Epidermal melanocyte (primary cell): ENCODE measurements at regions not wholly inside any gene's neighbourhood (a gene's known extent, or its start where the extent isn't known, plus 50 kb on each side); places are given as distances from the start of the nearest gene placed in this dataset.

ENCODE experiments used
- DNase-seq: peaks from one replicate; pipeline ENCODE4 v3.0.0; 2011; ENCODE audit warnings: low spot score; ENCODE audit not compliant: insufficient read length

DNA sequence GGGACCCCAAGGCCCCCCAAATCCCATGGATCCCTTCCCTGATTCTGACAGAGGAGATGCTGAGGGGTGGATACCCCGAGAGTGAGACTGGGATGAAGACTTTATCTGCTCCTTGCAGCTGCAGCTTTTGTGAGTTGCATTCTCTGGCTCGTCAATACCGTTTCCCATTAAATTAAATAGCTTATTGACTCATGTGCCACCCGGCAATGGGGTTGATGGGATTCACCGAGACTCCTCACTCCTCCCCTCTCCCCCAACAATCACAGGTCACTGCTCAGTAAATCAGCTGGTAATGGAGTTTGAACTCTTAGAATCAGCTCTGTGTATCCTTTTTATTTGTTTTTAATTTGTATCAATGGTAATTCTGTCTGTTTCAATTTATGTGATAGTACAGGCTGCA is 337.5 kb upstream of the PLXNA2 start:
- DNase-seq = no peak

DNA sequence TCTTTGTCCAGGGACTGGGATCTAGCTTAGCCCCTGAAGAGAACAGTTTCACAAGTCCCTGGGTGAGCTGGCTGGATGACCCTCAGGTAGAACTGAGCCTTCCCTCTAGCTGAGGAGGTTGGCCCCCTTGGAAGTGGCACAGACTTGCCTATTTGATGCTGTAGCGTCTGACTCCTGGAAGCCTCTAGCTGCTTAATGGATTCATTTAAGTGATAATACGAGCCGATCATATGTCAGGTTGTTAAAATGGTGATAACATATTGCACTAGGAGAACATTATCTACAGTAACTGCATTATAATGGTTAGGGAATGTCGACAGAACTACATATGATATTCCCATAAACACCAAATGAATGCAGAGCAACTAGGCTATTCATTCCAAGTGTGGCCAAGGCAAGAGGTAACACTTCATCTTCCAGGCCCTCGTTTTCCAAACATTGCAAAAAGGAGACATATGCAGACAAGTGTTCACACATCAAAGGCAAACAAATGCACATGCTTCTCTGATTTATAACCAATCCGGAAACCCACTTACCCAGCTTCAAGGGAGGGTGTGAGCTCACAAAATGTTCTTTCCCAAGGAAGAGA is 340.1 kb upstream of the PLXNA2 start:
- DNase-seq = no peak

DNA sequence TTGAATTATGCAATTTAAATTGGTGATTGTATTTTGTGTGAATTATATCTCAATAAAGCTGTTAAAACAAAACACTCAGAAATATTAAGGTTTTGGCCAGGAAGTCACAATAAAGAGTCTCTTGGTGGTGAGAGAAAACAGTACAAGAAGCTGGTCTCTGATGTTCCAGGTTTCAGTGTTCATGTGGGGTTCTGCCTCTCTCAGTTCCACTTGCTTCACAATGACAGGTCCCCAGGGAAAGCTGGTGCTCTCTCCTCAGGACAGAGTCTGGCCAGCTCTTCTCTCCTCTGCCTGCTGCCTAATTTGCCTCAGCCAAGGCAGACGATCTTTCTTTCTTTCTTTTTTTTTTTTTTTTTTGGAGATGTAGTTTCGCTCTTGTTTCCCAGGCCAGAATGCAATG is 342.9 kb upstream of the PLXNA2 start:
- DNase-seq = no peak

DNA sequence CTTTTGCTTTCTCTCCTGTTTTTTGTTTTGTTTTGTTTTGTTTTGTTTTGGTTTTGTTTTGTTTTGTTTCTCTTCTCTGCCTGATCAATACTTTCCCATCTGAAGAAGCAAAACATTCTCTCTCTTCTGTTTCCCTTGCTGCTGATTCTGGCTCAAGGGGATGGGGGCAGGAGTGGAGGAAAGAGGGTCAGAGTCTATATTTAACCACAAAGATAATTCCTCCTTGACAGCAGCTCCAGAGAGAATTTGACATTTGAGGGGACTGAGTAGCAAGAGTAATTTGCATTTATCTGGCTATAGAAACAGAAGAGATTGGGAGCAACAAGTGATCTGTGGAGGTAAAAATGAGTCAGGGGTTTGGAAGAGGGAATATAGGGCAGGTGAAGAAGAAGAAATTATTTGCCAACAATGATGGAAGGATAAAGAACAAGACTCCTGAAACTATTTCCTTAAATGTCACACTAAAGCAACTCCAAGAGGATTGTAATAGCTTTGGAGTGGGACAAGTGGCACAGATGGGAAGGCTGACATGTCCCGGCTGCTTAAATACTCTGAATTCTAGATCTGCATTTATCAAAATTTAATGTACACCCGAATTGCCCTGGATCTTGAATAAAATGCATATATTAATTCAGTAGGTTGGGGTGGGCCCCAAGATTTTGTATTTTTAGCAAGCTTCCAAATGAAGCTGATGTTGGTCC is 349.3 kb upstream of the PLXNA2 start:
- no peak for DNase-seq

DNA sequence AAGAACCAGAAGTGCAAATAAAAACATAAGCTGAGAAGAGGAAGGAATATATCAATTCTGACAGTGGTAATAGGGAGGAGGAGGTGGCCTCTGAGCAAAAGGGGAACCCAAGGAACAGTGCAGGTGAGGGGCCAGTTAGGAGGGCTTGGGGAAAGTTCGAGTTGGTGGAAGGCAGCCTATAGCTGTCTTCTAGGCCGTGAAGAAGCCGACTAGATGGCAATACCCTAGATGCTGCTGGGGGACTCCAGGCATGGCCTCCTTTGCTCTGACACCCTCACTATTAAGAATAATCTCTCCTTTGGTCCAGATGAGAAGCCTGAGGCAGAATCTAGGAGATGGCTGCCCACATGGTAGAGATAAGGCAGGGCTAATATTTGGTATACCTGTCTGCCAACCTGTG is 351.1 kb upstream of the PLXNA2 start:
- DNase-seq = no peak

DNA sequence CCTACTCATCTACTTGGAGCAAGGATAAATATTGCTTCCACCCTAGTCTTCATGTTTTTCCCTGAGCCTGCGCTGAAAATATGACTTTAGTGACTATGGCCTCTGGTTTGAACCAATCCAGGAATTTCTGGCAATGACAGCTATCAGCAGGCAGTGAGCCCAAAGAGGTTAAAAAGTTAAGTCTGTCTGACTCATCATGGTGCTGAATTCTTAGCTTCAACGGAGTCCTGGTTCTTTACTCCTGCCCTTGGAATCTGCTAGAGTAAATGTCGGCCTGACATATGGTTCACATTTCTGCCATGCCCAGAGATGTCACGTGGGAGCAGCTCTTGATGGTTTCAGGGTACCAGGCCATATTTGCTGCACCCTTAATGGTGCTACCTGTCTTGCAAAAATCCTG is 351.6 kb upstream of the PLXNA2 start:
- DNase-seq = no peak

DNA sequence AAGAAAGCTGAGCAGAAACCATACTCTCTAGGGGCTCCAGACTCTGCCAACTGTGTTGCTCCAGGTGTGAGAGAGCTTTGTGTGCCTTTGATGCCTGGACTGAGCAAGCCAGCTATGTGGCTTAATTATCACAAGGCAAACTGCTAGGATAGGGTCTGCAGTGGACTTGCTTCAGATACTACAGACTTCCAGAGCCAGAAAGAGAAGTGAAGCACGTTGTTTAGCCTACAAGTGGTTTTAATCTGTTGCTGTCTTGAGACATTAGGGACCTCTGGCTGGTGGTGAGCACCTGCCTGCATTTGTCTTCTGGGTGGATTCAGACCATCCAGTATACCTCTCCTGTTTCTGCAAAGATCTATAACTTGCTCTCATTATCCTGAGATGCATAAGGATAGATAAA is 353.4 kb upstream of the PLXNA2 start:
- DNase-seq = no peak

DNA sequence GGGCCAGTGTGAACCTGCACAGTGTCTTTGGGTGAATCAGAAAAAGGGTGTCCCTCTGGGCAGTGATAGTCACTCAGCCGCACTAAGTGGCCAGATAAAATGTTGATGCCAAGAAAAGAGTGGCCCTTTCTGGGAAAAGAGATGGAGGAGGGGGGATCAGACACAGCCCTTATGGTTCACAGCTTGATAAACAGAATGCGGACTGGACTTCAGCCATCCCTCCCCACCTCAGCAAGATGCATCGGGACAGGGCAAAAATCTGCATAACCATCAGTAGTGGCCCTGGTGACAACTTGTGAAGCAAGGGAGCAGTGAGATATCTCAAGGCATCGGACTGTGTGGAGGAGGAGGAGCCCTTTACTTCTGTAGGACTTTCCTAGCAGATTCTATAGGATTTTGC is 353.8 kb upstream of the PLXNA2 start:
- no peak for DNase-seq

DNA sequence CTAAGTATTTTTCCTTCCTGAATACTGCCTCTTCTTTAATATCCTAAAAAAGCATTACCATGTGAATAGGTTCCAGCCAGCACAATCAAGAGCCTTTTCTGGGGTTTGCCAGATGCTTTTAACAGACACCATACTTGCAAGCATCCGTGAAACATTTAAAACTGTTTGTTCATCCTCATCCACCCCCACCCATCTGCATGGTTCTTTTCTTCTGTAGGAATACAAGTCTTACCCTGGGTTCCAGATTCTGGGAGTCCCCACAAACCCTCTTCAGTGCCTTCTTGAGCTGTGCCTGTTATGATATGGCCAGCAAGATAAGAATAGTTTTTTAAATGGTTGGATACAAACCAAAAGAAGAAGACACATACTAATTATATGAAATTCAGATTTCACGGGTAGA is 354.9 kb upstream of the PLXNA2 start:
- no peak for DNase-seq

DNA sequence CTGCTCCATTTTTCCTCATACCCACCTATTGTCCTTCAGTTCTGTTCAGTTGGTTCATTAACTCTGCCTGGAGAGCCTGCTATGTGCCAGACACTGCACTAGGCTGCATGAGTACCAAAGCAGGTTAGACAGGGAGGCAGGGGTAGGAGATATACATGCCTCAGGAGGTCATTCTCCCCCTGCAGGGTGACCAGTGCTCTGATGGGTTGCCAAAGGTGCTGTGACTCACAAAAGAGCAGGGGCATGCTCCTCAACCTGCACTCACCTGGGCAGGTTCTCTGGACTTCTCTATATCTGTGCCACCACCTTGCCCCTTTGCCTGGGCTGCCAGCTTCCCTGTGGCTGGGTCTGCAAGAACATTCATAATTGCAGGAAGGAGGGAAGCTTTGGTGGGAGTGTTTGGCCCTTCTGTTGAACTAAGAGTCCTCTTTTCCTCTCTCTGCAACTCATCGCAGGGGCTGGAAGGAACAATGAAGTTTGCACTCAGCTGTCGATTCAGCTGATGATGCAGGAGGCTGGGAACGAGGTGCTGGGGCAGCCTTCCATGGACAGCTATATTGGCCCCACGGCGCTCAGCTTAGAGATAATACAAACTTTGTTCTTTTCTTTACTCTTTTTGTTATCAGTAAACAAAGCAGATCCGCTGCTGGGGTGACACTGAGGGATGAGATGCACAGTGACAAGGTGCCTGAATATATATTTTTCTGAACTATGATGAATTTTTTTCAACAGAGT is 356.4 kb upstream of the PLXNA2 start:
- no peak for DNase-seq

DNA sequence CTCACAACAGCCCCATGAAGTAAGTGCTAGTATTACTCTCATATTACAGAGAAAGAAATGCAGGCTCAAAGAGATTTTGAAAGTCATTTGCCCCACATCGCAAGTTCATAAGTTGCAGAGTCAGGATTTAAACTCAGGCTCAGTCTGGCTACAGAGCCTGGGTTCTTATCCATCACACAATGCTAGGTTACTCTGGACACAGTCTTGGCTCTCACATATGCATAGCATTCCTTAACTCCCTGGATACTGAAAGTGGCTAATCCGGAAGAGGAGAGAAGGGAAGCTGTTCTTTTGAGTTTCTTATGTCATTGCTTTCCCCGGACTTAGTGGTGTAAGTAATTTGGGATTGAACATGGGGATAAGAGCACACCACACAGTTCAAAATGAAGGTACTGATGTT is 357.4 kb upstream of the PLXNA2 start:
- DNase-seq = no peak

DNA sequence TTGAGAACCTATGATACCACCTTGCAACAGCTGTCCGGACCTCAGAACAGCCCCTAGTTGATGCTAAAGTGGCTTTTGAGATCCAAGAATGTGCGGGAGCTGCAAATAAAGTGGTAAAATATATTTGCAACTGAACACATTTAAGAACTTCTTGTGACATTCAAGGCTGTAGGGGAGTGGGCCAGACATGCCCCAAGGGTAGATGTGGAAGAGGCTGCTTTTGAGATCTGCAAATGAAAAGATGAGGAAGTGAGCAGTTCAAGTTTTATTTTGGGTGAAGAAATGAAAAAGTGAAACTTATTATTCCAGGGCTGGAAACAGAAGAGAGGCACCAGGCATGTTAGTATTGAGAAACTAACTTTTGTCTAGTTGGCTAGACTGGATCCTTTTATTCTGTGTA is 359.5 kb upstream of the PLXNA2 start:
- no peak for DNase-seq

DNA sequence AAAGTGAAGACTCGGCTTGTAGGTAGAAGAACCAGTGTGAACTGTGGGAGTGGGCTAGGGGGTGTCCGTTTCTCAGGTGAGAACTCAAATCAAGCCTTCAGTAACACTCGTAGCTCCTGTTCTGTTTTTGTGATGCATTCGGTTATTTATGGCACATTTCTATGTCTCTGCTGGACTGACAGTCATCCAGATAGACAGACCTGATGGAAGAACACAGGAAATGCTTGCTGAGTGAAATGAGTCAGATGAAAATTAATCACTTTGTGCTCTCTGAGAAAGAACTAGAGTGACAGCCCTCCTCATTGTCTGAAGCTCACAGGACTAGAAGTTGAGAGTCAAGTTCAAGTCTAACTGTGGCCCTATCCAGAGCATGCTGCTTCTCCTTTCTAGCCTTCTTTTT is 360.1 kb upstream of the PLXNA2 start:
- DNase-seq = no peak

DNA sequence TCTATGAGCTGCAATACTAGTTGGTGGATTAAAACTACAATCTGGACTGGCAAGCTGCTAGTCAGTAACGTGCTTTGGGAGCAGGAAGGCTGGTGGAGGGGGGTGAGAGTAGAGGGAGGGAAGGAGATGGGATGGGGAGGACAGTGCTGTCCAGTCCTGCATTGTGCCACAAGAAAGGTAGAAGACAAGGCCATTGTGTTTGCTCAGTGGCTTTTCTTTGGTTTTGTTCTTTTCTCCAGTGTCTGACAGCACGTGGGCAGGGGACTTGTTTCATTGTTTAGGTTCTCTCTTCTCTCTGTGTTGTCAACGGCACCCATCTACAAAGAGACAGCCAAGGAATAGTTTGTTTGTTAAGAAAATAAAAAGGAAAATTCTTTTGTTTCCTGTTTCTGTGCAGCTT is 362.8 kb upstream of the PLXNA2 start:
- DNase-seq = no peak

DNA sequence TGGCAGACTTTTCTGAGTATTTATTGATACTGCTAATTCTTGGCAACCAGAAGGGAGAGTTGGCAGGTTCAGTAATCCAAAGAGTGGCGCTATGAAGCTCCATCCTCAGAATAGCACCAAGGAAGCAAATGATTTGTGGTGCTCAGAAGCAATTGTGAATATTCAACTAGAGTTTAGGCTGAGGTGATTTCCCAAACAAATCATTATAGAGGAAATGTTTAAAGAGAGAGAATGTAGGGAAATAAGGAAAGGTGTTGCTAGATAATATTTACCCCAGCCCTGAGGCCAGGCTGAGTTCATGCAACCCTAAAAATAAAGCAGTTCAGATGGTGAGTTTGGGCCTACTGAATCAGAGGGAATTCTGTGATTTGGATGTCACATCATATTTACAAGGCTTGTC is 363.4 kb upstream of the PLXNA2 start:
- no peak for DNase-seq

DNA sequence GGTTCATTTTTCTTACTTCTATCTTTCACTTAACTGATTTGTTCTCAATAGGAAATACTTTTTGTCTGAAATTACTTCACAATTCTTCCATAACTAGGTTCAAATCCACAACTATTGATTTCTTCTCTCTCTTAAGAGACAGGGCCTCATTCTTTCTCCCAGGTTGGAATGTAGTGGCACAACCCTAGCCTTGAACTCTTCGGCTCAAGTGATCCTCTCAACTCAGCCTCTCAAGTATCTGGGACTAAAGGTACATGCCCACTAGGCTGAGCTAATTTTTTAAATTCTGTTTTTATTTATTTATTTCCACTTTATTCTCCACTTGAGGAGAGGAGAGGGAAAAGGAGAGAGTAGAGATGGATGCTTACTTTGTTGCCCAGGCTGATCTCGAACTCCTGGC is 370.4 kb upstream of the PLXNA2 start:
- no peak for DNase-seq

DNA sequence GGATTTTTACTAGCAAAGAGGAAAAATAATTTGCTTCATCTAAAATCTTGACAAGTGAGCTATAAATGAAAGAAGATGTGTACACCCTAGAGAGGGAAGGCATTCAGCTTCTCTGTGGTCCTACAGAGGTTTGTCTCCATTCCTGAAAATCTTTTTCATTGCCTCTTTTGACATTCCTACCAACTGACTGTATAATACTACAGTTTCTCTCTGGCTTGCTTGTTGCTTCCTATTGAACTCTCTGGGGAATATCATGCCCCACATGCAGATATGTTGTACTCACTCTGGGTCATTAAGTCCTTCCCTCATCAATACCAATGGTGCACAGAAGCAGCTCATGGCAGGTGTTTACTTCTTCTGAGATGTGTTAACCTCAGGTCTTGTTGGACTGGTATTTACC is 371.2 kb upstream of the PLXNA2 start:
- no peak for DNase-seq

DNA sequence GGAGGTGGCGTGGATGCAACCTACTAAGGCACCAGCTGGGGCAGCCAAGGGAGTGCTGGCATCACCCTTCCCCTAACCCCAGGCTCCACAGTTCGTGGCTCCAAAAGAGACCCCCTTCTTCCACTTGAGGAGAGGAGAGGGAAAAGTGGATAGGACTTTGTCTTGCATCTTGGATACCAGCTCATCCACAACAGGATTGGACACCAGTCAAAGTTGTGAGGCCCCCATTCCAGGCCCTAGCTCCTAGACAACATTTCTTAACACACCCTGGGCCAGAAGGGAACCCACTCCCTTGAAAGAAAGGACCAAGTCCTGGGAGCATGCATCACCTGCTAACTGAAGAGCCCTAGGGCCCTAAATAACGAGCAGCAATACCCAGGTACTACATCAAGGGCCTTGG is 372.6 kb upstream of the PLXNA2 start:
- no peak for DNase-seq

DNA sequence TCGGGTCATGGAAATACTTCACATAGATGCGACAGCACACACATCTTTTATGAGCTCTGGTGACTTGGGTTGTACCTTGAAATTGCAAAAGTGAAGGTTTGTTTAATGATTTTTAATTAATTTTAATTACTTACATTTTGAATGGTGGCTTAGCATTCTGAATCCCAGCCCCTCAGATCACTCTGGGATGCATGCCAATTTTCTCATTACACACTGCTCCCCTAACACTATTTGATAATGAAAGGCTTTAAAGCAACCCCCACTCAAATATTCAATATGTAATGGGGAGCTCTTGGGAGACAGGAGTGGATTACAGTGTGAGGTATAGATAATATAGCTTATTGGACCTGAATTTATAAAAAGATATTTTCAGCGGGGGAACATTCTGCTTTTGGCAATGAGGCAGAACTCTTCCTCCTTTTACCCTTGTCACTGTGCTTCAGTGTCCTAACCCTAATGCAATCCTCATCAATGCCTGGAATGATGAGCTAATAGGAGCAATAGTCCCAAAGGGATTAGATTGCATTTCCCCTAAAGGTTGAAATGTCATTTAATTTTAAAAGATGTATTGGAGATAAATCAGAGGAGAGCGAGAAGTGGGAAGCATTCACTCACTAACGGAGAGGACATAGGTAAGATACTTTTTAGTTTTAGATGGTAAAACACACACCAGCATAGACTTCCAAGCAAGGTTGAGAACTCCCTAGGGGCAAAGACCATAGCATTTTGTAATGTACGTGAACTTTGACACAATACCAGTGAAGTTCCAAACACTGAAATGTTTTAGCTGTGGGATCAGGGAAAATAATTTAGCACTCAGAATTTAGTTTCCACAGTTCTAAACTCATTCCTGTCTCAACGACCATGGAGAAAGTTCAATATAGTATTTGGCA is 384.1 kb upstream of the PLXNA2 start:
- DNase-seq = no peak

DNA sequence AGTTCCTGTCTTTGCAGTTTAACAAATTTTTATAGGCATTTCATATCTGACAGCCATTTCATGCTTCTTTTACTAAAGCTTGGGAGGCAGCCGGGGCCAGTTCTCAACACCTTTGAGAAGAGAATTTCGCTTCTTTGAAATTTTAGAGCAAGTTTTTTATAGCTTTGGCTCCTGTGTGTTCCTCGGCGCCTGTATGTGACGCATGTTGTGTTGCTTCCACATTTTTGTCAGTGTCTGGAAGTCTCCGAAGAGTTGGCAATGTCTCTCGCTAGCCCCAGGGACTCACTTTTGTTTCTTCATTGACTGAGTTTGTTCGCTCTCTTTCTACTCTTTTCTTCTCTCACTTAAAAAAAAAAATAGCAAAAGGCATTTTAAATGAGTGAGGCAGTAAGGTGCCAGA is 386.9 kb upstream of the PLXNA2 start:
- no peak for DNase-seq

DNA sequence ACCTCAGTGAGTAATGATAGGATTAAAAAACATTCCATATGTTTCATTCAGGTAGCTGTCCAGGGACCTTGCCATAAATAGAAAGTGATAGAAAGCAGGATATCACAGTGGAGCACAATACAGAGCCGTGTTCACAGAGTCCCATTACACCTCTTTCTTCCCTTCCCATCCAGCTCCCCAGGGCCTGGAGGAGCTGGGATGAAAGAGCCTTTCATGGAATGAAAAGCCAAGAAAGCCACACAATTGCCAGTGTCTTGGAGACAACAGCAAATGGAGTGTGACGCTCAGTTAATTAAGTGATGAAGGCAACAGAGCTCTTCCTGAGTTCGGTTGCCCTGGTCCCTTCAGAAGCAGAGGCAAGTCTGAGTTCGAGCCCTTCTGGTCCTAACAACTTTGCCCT is 387.3 kb upstream of the PLXNA2 start:
- DNase-seq = no peak
